Stimulated activated CD4-positive, alpha-beta T cell treated with anti-CD3 and anti-CD28 coated beads, Interleukin-1b, Interleukin-23, amount 100 ng/mL, for 24 hours (primary cell): ENCODE measurements at regions not wholly inside any gene's neighbourhood (a gene's known extent, or its start where the extent isn't known, plus 50 kb on each side); places are given as distances from the start of the nearest gene placed in this dataset.
"Not testable (repeated sequence)": the region's sequence is repeated elsewhere in the genome, so short reads cannot be mapped to it uniquely, and the experiment has no call there.

ENCODE experiments used
- DNase-seq, 4 experiments: peaks; one replicate each; pipeline ENCODE4 v3.0.0-alpha.2; 2020; ENCODE audit warnings: low read depth in 4 of 4, low spot score in 1 of 4

GRCh38 chr10:58068809-58069208 lies 198.9 kb downstream of the IPMK start:
- DNase-seq: no peak

GRCh38 chr10:58066979-58067378 lies 200.7 kb downstream of the IPMK start:
- DNase-seq: no peak

- no peak for DNase-seq
These were observed 201.6 kb downstream of the IPMK start for GRCh38 chr10:58066126-58066525.

GRCh38 chr10:58065529-58065815 lies 202.2 kb downstream of the IPMK start:
- DNase-seq: no peak

GRCh38 chr10:58064714-58065528 lies 202.8 kb downstream of the IPMK start:
- DNase-seq: peak in 2 of 4 experiments; percentile 4 to 13

GRCh38 chr10:58063861-58064480 lies 203.7 kb downstream of the IPMK start:
- DNase-seq: no peak

GRCh38 chr10:58058683-58059082 lies 209.0 kb downstream of the IPMK start:
- not testable (repeated sequence) for DNase-seq

- DNase-seq: no peak
These were observed 212.8 kb downstream of the IPMK start for GRCh38 chr10:58054881-58055280.

- DNase-seq: no peak
These were observed 214.9 kb downstream of the IPMK start for GRCh38 chr10:58052772-58053171.

- DNase-seq: no peak
These were observed 217.1 kb downstream of the IPMK start for GRCh38 chr10:58050575-58050974.

GRCh38 chr10:58048936-58049335 lies 218.8 kb downstream of the IPMK start:
- DNase-seq: no peak

- DNase-seq: no peak
These were observed 223.6 kb downstream of the IPMK start for GRCh38 chr10:58044072-58044471.

- no peak for DNase-seq
These were observed 225.8 kb downstream of the IPMK start for GRCh38 chr10:58041901-58042300.

GRCh38 chr10:58030208-58030607 lies 237.5 kb downstream of the IPMK start:
- no peak for DNase-seq

- DNase-seq: no peak
These were observed 238.9 kb downstream of the IPMK start for GRCh38 chr10:58028597-58029366.

- no peak for DNase-seq
These were observed 240.3 kb downstream of the IPMK start for GRCh38 chr10:58027426-58027825.

- DNase-seq: no peak
These were observed 241.7 kb downstream of the IPMK start for GRCh38 chr10:58026036-58026435.

GRCh38 chr10:58023341-58024073 lies 244.2 kb downstream of the IPMK start:
- DNase-seq: no peak

GRCh38 chr10:58019863-58020537 lies 247.7 kb downstream of the IPMK start:
- DNase-seq: no peak

GRCh38 chr10:58017719-58018367 lies 249.9 kb downstream of the IPMK start:
- DNase-seq: no peak
